HUES48 (cell line): ENCODE measurements at regions not wholly inside any gene's neighbourhood (a gene's known extent, or its start where the extent isn't known, plus 50 kb on each side); places are given as distances from the start of the nearest gene placed in this dataset.

Source experiments
- H3K27ac ChIP-seq: one replicate; pipeline ENCODE4 v1.7.0; 2013; ENCODE audit warnings: low read depth, low read length, inconsistent platforms
- H3K27me3 ChIP-seq: 2 replicates; pipeline ENCODE4 v1.6.1; 2013; ENCODE audit warnings: mild to moderate bottlenecking, low read length; ENCODE audit not compliant: control insufficient read depth, insufficient read depth
- H3K36me3 ChIP-seq: 2 replicates; pipeline ENCODE4 v1.6.1; 2013; ENCODE audit warnings: low read length; ENCODE audit not compliant: control insufficient read depth, insufficient read depth
- H3K4me1 ChIP-seq: 2 replicates; pipeline ENCODE4 v1.6.1; 2013; ENCODE audit warnings: mild to moderate bottlenecking, low read length; ENCODE audit not compliant: control insufficient read depth, insufficient read depth
- H3K4me3 ChIP-seq: 2 replicates; pipeline ENCODE4 v1.5.1; 2013; ENCODE audit warnings: mild to moderate bottlenecking, low read depth, low read length
- H3K9ac ChIP-seq: 2 replicates; pipeline ENCODE4 v1.6.1; 2013; ENCODE audit warnings: mild to moderate bottlenecking, low read depth, low read length, moderate library complexity
- H3K9me3 ChIP-seq: 2 replicates; pipeline ENCODE4 v1.6.1; 2013; ENCODE audit warnings: low read length; ENCODE audit not compliant: control insufficient read depth, insufficient read depth

- Histone ChIP-seq H3K9me3 (no peaks in the 10 kb centered on the region), H3K36me3 (no peaks in the 10 kb centered on the region), H3K27me3 (no peaks in the 10 kb centered on the region), H3K4me3 (no peak overlapping the region), H3K27ac (no peak overlapping the region), H3K4me1 (peaks cover 7% of the 10 kb centered on the region; the same call in 1 of the 2 replicates), H3K9ac (no peak overlapping the region)
Measured at GRCh38 chr13:86409466-86410241, 610.4 kb upstream of the SLITRK6 start.

DNA sequence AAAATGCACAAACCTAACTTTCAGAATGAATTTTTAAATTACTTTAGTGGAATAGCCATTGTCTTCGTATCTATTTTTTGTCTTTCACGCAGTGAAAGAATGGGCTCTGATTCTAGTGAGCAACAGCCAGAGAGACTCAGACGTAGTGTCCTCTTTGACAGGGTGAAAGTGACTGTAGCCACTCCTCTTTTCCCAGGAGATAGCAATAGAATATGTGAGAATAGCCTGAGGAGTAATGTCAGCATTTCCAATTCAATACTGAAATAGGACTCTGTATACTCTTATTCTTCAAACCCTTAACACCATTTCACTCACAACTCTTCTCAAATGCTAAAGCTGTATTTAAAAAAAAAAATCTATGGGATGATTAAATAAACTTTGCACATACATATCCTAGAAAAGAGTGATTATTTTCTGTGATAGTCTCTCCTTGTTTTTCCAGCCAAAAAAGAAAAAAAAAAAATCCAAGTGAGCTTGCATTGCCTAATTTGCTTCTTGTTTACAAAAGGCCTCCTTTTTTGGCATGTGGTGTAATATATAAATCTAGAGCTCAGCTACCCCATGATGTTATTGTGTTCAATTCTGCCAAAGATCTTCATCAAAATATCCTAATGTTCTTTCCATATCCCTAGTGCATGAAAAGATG is 626.1 kb upstream of the SLITRK6 start:
- H3K36me3 ChIP-seq = no peaks in the 10 kb centered on the region
- no peak overlapping the region for H3K27ac ChIP-seq
- H3K9ac ChIP-seq = no peak overlapping the region
- H3K4me3 ChIP-seq = no peak overlapping the region
- no peaks in the 10 kb centered on the region for H3K27me3 ChIP-seq
- no peaks in the 10 kb centered on the region for H3K4me1 ChIP-seq
- H3K9me3 ChIP-seq = peaks cover 5% of the 10 kb centered on the region; the same call in 1 of the 2 replicates

- Histone ChIP-seq H3K4me1 (no peaks in the 10 kb centered on the region), H3K9me3 (peaks cover 5% of the 10 kb centered on the region; the same call in 1 of the 2 replicates), H3K27me3 (no peaks in the 10 kb centered on the region), H3K4me3 (no peak overlapping the region), H3K36me3 (no peaks in the 10 kb centered on the region), H3K9ac (no peak overlapping the region), H3K27ac (no peak overlapping the region)
Measured at GRCh38 chr13:86426437-86426836, 627.2 kb upstream of the SLITRK6 start.

DNA sequence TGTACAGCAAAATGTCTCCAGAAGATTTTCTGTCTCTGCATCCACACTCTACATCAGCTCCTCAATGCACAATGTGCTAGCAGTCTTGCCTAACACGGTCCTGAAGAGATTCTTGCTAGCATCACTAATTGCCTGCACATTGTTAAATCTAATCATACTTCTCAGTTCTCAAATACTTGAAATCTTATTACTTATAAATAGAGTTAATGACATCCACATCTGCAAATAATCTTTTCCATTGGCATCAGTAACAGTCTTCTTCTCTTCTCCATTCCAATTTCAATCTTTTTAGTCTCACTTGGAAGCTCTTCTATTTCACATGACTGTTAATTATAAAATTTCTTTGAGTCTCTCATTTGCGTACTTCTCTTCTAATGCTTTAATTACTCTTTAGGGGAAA is 630.5 kb upstream of the SLITRK6 start:
- H3K36me3 ChIP-seq = no peaks in the 10 kb centered on the region
- no peaks in the 10 kb centered on the region for H3K4me1 ChIP-seq
- H3K9me3 ChIP-seq = peaks cover 12% of the 10 kb centered on the region; the same call in 1 of the 2 replicates

DNA sequence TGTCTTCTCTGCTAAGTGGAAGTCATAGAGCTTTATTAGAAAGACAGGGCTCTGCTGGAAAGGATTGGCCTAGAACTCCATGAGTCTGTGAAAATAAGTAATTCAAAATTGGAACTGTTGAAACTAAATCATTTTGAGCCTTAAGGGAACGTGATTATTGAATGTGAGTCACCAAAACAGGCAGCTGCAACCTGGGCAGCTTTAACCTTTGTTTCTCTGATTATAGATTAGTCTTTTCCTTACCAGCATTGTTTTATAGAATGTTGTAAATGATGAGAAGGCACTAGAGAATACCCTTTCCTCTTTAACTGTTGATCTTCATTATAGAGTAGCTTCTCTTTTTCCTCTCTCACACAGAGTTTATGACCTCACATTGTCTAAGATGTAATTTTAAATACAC is 638.8 kb upstream of the SLITRK6 start:
- no peak overlapping the region for H3K27ac ChIP-seq
- H3K9me3 ChIP-seq = peaks cover 7% of the 10 kb centered on the region; the same call in 1 of the 2 replicates
- H3K27me3 ChIP-seq = no peaks in the 10 kb centered on the region

More for the DNA sequence above, 630.5 kb upstream of the SLITRK6 start:
- H3K27me3 ChIP-seq = no peaks in the 10 kb centered on the region
- H3K4me3 ChIP-seq = no peak overlapping the region
- H3K9ac ChIP-seq = no peak overlapping the region
- no peak overlapping the region for H3K27ac ChIP-seq

DNA sequence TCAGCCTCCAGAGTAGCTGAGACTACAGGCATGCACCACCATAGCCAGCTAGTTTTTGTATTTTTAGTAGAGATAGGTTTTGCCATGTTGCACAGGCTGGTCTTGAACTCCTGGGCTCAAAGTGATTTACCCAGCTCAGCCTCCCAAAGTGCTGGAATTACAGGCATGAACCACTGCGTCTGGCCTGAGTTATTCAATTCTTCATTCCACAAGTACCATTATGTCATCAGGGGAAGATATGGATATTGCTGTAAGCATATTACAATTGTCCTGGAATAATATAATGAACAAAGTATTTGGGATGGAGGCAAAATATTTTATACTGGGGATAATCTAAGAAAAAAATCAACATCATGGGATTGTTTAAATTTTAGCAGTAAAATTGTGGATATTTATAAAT is 646.0 kb upstream of the SLITRK6 start:
- no peaks in the 10 kb centered on the region for H3K27me3 ChIP-seq
- H3K9me3 ChIP-seq = no peaks in the 10 kb centered on the region
- H3K27ac ChIP-seq = no peak overlapping the region
- no peak overlapping the region for H3K9ac ChIP-seq
- H3K36me3 ChIP-seq = no peaks in the 10 kb centered on the region
- peaks cover 16% of the 10 kb centered on the region for H3K4me1 ChIP-seq
- no peak overlapping the region for H3K4me3 ChIP-seq

More for the DNA sequence above, 638.8 kb upstream of the SLITRK6 start:
- H3K4me3 ChIP-seq = no peak overlapping the region
- H3K9ac ChIP-seq = no peak overlapping the region
- no peaks in the 10 kb centered on the region for H3K4me1 ChIP-seq
- H3K36me3 ChIP-seq = no peaks in the 10 kb centered on the region

DNA sequence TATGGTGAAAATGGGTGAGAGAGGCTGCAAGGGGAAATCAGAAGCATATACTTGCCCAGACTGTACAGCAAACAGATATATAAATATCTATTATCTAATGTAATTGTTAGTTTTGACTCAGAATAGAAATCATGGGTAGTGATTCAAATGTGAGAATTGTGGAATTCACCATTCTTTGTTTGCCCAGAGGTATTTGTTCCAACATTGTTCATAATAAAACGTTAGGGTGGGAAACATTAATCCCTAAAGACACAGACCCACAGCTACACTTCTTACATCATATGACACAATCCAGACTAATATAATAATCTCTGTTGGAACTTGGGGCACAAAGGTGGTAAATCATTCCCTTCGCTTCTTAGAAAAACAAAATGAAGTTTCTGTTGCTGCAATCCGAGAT is 646.5 kb upstream of the SLITRK6 start:
- Histone ChIP-seq H3K4me3 (no peak overlapping the region), H3K36me3 (no peaks in the 10 kb centered on the region), H3K27ac (no peak overlapping the region), H3K4me1 (peaks cover 16% of the 10 kb centered on the region), H3K27me3 (no peaks in the 10 kb centered on the region), H3K9ac (no peak overlapping the region), H3K9me3 (no peaks in the 10 kb centered on the region)

GRCh38 chr13:86446311-86446710 is 647.1 kb upstream of the SLITRK6 start:
- Histone ChIP-seq H3K4me1 (peaks cover 16% of the 10 kb centered on the region), H3K4me3 (no peak overlapping the region), H3K27ac (no peak overlapping the region), H3K36me3 (no peaks in the 10 kb centered on the region), H3K9me3 (no peaks in the 10 kb centered on the region), H3K27me3 (no peaks in the 10 kb centered on the region), H3K9ac (no peak overlapping the region)

- Histone ChIP-seq H3K27me3 (no peaks in the 10 kb centered on the region), H3K27ac (no peak overlapping the region), H3K4me1 (peaks cover 16% of the 10 kb centered on the region), H3K36me3 (no peaks in the 10 kb centered on the region), H3K4me3 (no peak overlapping the region), H3K9me3 (no peaks in the 10 kb centered on the region), H3K9ac (no peak overlapping the region)
Measured at GRCh38 chr13:86447479-86447878, 648.3 kb upstream of the SLITRK6 start.

- no peak overlapping the region for H3K9ac ChIP-seq
- no peak overlapping the region for H3K4me3 ChIP-seq
- no peak overlapping the region for H3K27ac ChIP-seq
- no peaks in the 10 kb centered on the region for H3K9me3 ChIP-seq
- H3K4me1 ChIP-seq = peaks cover 8% of the 10 kb centered on the region
- H3K27me3 ChIP-seq = no peaks in the 10 kb centered on the region
- H3K36me3 ChIP-seq = no peaks in the 10 kb centered on the region
Measured at GRCh38 chr13:86462011-86462410, 662.8 kb upstream of the SLITRK6 start.

DNA sequence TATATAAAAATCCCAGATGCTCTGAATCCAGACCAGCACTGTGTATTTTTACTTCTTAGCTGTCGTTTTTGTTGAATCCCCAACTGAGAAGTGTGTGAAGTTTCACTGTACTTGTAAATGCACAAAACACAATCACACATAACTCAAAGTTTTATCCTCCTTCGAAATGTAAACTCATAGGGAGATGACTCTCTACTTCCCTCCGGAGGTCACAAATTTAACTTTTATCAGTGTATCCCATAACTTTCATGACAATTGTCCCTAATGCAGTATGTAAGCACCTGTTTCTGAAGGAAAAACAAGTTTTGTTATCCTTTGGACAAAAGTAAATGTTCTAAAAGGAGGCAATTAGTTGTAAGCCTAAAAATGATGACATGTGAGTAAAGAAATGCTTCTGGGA is 665.0 kb upstream of the SLITRK6 start:
- Histone ChIP-seq H3K4me3 (no peak overlapping the region), H3K27ac (no peak overlapping the region), H3K36me3 (no peaks in the 10 kb centered on the region), H3K9ac (no peak overlapping the region), H3K27me3 (no peaks in the 10 kb centered on the region), H3K4me1 (peaks cover 8% of the 10 kb centered on the region), H3K9me3 (0 out of 2 replicates have a peak, but pooled peaks cover 6% of the 10 kb centered on the region)
